Type B pancreatic cell (in vitro differentiated cells): ENCODE measurements at regions not wholly inside any gene's neighbourhood (a gene's known extent, or its start where the extent isn't known, plus 50 kb on each side); places are given as distances from the start of the nearest gene placed in this dataset.

Experiments used
- DNase-seq: peaks from one replicate; pipeline ENCODE4 v3.0.0; 2021; ENCODE audit warnings: mixed read lengths; ENCODE audit not compliant: unreplicated experiment; ENCODE audit errors: extremely low spot score
- H3K27ac Mint-ChIP-seq: 2 replicates; pipeline ENCODE4 v1.8.0; 2021; ENCODE audit warnings: mild to moderate bottlenecking, mixed read lengths
- H3K27me3 Mint-ChIP-seq: 2 replicates; pipeline ENCODE4 v1.8.0; 2021; ENCODE audit warnings: mixed read lengths
- H3K36me3 Mint-ChIP-seq: 2 replicates; pipeline ENCODE4 v1.8.0; 2021; ENCODE audit warnings: mixed read lengths
- H3K4me1 Mint-ChIP-seq: one replicate; pipeline ENCODE4 v1.8.0; 2021; ENCODE audit warnings: mixed read lengths; ENCODE audit not compliant: unreplicated experiment
- H3K4me3 Mint-ChIP-seq: 2 replicates; pipeline ENCODE4 v1.8.0; 2021; ENCODE audit warnings: mild to moderate bottlenecking, mixed read lengths
- H3K9me3 Mint-ChIP-seq: 2 replicates; pipeline ENCODE4 v1.8.0; 2021; ENCODE audit warnings: mixed read lengths
- TF ChIP-seq, protein P1 (sequence below): fragments of 200-600 bp; sonication (generic); conservative IDR thresholded peaks from 2 replicates; pipeline ENCODE4 v1.5.0; 2021; ENCODE audit warnings: antibody characterized with exemption, mild to moderate bottlenecking

DNA sequence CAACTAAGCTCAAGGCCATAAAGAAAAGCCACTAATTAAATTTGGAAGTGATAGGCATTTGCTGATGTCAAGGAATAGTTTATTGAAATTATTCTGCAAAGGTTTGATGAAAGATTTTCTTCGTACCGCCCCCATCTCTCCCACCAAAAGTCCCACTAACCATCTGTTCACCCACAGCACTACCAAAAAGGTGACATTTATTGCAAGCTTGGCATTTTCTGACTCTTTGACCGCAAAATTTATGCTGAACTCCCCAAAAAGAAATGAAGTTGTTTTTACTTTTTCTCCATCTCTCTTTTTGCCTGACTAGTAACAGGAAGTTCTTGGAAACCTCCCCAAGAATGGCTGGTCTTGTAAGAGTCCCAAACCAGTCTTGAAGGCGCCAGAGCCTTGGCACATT is 384.9 kb upstream of the SOX9 start:
- no peak overlapping the region for H3K27ac Mint-ChIP-seq
- no peaks in the 10 kb centered on the region for H3K36me3 Mint-ChIP-seq
- H3K9me3 Mint-ChIP-seq: no peaks in the 10 kb centered on the region
- no peak for DNase-seq
- TF ChIP-seq, protein P1, sequence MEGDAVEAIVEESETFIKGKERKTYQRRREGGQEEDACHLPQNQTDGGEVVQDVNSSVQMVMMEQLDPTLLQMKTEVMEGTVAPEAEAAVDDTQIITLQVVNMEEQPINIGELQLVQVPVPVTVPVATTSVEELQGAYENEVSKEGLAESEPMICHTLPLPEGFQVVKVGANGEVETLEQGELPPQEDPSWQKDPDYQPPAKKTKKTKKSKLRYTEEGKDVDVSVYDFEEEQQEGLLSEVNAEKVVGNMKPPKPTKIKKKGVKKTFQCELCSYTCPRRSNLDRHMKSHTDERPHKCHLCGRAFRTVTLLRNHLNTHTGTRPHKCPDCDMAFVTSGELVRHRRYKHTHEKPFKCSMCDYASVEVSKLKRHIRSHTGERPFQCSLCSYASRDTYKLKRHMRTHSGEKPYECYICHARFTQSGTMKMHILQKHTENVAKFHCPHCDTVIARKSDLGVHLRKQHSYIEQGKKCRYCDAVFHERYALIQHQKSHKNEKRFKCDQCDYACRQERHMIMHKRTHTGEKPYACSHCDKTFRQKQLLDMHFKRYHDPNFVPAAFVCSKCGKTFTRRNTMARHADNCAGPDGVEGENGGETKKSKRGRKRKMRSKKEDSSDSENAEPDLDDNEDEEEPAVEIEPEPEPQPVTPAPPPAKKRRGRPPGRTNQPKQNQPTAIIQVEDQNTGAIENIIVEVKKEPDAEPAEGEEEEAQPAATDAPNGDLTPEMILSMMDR: no peak
- H3K4me1 Mint-ChIP-seq: peaks cover 6% of the 10 kb centered on the region
- H3K27me3 Mint-ChIP-seq: peaks cover 7% of the 10 kb centered on the region
- no peak overlapping the region for H3K4me3 Mint-ChIP-seq

GRCh38 chr17:71740866-71741265 is 380.0 kb upstream of the SOX9 start:
- Mint-ChIP-seq H3K9me3 (no peaks in the 10 kb centered on the region), H3K4me1 (peaks cover 6% of the 10 kb centered on the region), H3K27me3 (peaks cover 13% of the 10 kb centered on the region), H3K4me3 (no peak overlapping the region), H3K27ac (no peak overlapping the region), H3K36me3 (no peaks in the 10 kb centered on the region)
- DNase-seq: no peak
- TF ChIP-seq, protein P1: no peak

DNA sequence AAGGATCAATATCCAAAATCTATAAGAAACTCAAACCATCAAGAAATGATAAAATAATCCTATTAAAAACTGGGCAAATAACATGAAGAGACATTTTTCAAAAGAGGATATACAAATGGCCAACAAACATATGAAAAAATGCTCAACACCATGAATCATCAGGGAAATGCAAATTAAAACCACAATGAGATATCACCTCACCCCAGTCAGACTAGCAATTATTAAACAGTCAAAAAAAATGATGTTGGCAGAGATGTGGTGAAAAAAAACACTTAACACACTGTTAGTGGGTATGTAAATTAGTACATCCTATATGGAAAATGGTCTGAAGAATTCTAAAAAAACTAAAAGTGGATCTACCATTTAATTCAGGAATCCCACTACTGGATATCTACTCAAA is 379.0 kb upstream of the SOX9 start:
- H3K9me3 Mint-ChIP-seq: no peaks in the 10 kb centered on the region
- no peak overlapping the region for H3K27ac Mint-ChIP-seq
- H3K27me3 Mint-ChIP-seq: peaks cover 19% of the 10 kb centered on the region
- no peak overlapping the region for H3K4me3 Mint-ChIP-seq
- TF ChIP-seq, protein P1: no peak
- H3K36me3 Mint-ChIP-seq: no peaks in the 10 kb centered on the region
- H3K4me1 Mint-ChIP-seq: peaks cover 1% of the 10 kb centered on the region
- DNase-seq: no peak

DNA sequence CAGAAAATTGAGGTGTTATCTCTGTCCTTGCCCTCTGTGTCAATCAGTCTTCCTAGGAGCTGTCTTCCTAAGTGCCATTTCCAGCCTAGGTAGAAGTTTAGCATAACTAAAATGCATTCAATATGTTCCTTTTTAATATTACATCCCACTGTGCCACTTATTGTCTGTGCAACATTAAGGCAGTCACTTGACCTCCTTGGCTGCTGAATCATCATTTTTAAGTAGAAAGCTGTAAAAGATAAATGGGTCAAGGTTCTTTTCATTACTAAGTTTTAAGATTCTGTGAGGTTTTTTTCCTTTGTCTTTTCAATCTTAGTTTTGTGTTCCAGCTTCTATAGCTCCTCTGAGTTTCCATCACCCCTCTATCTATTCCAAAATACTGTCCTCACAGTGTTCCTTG is 371.9 kb upstream of the SOX9 start:
- Mint-ChIP-seq H3K36me3 (no peaks in the 10 kb centered on the region), H3K27me3 (peaks cover 20% of the 10 kb centered on the region), H3K4me3 (no peak overlapping the region), H3K9me3 (no peaks in the 10 kb centered on the region), H3K4me1 (no peaks in the 10 kb centered on the region), H3K27ac (no peak overlapping the region)
- TF ChIP-seq, protein P1: no peak
- no peak for DNase-seq

- DNase-seq: no peak
- Mint-ChIP-seq H3K9me3 (no peaks in the 10 kb centered on the region), H3K36me3 (no peaks in the 10 kb centered on the region), H3K4me3 (no peak overlapping the region), H3K4me1 (peaks cover 13% of the 10 kb centered on the region), H3K27me3 (peaks cover 5% of the 10 kb centered on the region), H3K27ac (no peak overlapping the region)
- TF ChIP-seq, protein P1: no peak
These were observed 367.8 kb upstream of the SOX9 start for GRCh38 chr17:71753070-71753469.

DNA sequence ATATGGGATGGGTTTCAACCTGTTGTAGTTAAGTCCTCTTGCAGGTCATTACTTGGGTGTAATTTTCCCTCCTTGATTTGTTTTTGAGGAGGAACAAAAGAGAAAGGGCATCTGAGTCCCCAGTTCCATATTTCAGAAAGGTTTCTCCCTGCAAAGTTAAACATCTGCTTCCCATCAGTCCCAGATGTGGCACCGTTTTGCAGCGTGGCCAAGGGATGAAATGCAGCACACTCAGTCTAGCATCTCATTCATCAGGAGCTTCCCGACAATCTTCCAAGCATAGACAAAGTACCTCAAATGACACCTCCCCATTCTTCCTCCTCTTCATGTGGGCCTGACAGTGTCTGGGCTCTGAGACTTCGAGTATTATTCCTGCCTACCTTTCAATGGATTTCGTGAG is 363.7 kb upstream of the SOX9 start:
- Mint-ChIP-seq H3K27me3 (peaks cover 5% of the 10 kb centered on the region), H3K4me3 (no peak overlapping the region), H3K4me1 (peaks cover 19% of the 10 kb centered on the region), H3K36me3 (no peaks in the 10 kb centered on the region), H3K9me3 (no peaks in the 10 kb centered on the region), H3K27ac (no peak overlapping the region)
- no peak for DNase-seq
- TF ChIP-seq, protein P1: no peak
